ENCODE measurements at regions not wholly inside any gene's neighbourhood (a gene's known extent, or its start where the extent isn't known, plus 50 kb on each side); places are given as distances from the start of the nearest gene placed in this dataset.

GRCh38 chr18:43372773-43373172 lies 95.5 kb upstream of the SYT4 start:
- no peaks in the 10 kb centered on the region for H3K36me3 Mint-ChIP-seq
- H3K9me3 Mint-ChIP-seq: peaks cover 2 to 5% of the 10 kb centered on the region in 2 donors
- TF ChIP-seq CTCF (IDR thresholded peaks at IDR 0.05): no peak
- no peak overlapping the region for H3K4me3 ChIP-seq (ENCODE audit: low read length)
- DNase-seq (no peak), ATAC-seq (no peak)
- H3K27ac Mint-ChIP-seq: no peak overlapping the region
- 76% methylated on average over 1 of the region's 1 CpG for WGBS (ENCODE audit: insufficient coverage)
- no peak overlapping the region for H3K4me3 Mint-ChIP-seq
- no peaks in the 10 kb centered on the region for H3K4me1 ChIP-seq (ENCODE audit: control insufficient read depth, insufficient read depth, low read length)
- H3K9me3 ChIP-seq (ENCODE audit: control insufficient read depth, insufficient read depth, low read length): no peaks in the 10 kb centered on the region
- H3K36me3 ChIP-seq (ENCODE audit: control insufficient read depth, insufficient read depth, low read length): no peaks in the 10 kb centered on the region
- no peaks in the 10 kb centered on the region for H3K4me1 Mint-ChIP-seq
- no peaks in the 10 kb centered on the region for H3K27me3 Mint-ChIP-seq (ENCODE audit: low read depth in 2 of 2)
- H3K27ac ChIP-seq (ENCODE audit: low read length): no peak overlapping the region
- H3K27me3 ChIP-seq (ENCODE audit: control insufficient read depth, insufficient read depth, low read length): no peaks in the 10 kb centered on the region
- intact Hi-C loops (cut with micrococcal nuclease): loop anchor here (5.0 kb wide), 1 partner anchor 50 kb away; no protein-coding TSS in a partner anchor

GRCh38 chr18:43380104-43380672 lies 102.9 kb upstream of the SYT4 start:
- no peaks in the 10 kb centered on the region for H3K27me3 ChIP-seq (ENCODE audit: control insufficient read depth, insufficient read depth, low read length)
- H3K27ac ChIP-seq (ENCODE audit: low read length): no peak overlapping the region
- Mint-ChIP-seq H3K36me3 (no peaks in the 10 kb centered on the region), H3K27me3 (ENCODE audit: low read depth in 2 of 2) (no peaks in the 10 kb centered on the region), H3K4me3 (no peak overlapping the region), H3K9me3 (peaks cover 10 to 15% of the 10 kb centered on the region in 2 donors), H3K4me1 (no peaks in the 10 kb centered on the region), H3K27ac (no peak overlapping the region)
- H3K9me3 ChIP-seq (ENCODE audit: control insufficient read depth, insufficient read depth, low read length): peaks cover 4% of the 10 kb centered on the region
- no peak for ATAC-seq
- no peaks in the 10 kb centered on the region for H3K36me3 ChIP-seq (ENCODE audit: control insufficient read depth, insufficient read depth, low read length)
- no peaks in the 10 kb centered on the region for H3K4me1 ChIP-seq (ENCODE audit: control insufficient read depth, insufficient read depth, low read length)
- intact Hi-C loops (cut with micrococcal nuclease): no loop called here
- no peak for DNase-seq
- no peak overlapping the region for H3K4me3 ChIP-seq (ENCODE audit: low read length)
- 71% methylated on average over 3 of the region's 4 CpGs for WGBS (ENCODE audit: insufficient coverage)
- no peak for TF ChIP-seq CTCF (IDR thresholded peaks at IDR 0.05)

DNA sequence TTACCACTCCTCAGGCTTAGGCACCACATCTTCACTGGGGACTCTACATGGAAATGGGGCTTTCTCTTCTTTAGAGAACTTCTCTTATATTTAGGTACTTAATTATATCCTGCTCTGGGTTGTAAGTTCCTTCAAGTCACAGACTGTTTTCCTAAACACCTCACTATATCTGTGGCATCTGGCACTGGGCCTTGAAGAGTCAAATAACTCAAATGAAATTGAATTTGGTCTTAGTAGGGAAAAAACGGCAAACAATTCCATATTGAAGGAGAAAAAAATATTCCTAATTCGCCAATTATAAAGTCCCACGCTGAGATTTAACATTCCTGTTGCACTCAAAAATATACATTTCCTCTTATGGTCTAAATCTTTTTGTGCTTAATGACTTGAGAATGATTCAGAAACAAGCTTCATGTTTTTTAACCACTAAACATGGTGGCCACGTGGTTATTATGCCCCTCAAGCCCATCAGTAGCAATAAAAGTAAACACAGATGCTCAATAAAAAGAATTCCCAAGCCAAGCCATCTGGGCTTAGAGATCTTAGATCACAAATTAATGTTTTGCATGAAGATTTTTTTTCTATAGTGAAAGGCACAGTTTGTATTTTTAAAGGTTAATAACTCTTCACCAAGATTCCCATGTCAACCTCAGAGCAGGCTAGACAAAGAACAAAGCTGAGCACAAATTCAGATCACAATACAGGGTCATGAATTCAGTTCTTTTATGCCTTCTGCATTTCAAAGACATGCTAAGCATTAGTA lies 105.5 kb upstream of the SYT4 start:
- Mint-ChIP-seq H3K27me3 (ENCODE audit: low read depth in 2 of 2) (no peaks in the 10 kb centered on the region), H3K9me3 (peaks cover 8 to 13% of the 10 kb centered on the region in 2 donors), H3K36me3 (no peaks in the 10 kb centered on the region), H3K4me3 (no peak overlapping the region), H3K27ac (no peak overlapping the region), H3K4me1 (no peaks in the 10 kb centered on the region)
- DNase-seq (no peak), ATAC-seq (no peak)
- no peak overlapping the region for H3K27ac ChIP-seq (ENCODE audit: low read length)
- no peaks in the 10 kb centered on the region for H3K4me1 ChIP-seq (ENCODE audit: control insufficient read depth, insufficient read depth, low read length)
- no peaks in the 10 kb centered on the region for H3K36me3 ChIP-seq (ENCODE audit: control insufficient read depth, insufficient read depth, low read length)
- peaks cover 4% of the 10 kb centered on the region for H3K9me3 ChIP-seq (ENCODE audit: control insufficient read depth, insufficient read depth, low read length)
- H3K27me3 ChIP-seq (ENCODE audit: control insufficient read depth, insufficient read depth, low read length): no peaks in the 10 kb centered on the region
- WGBS (ENCODE audit: insufficient coverage): 67% methylated on average over 1 of the region's 4 CpGs
- TF ChIP-seq CTCF (IDR thresholded peaks at IDR 0.05): no peak
- intact Hi-C loops (cut with micrococcal nuclease): no loop called here
- no peak overlapping the region for H3K4me3 ChIP-seq (ENCODE audit: low read length)

Data from natural killer cell (primary cell).